ENCODE measurements at regions not wholly inside any gene's neighbourhood (a gene's known extent, or its start where the extent isn't known, plus 50 kb on each side); places are given as distances from the start of the nearest gene placed in this dataset.

DNA sequence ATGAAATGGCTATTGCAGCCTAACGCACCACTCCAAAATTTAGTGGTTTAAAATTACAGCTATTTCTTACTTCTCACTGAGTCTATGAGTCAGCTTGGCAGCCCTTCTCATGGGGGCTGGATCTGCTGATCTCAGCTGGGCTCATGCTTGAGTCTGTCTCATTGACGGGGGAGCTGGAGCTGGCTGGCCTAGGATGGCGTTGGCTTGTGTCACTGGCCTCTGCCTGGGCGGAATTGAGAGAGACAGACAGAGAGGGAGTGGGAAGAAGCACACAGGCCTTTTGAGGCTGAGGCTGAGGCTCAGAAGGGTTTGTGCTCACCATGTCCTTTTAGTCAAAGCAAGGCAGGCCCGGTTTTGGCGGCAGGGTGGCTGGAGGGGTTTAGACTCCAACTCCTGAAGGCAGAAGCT, 412.1 kb upstream of the MYT1L start:
- no peak for TF ChIP-seq CTCF (IDR thresholded peaks at IDR 0.05; ENCODE audit: low read length)
- no peak for TF ChIP-seq EZH2 (IDR thresholded peaks at IDR 0.05; ENCODE audit: borderline replicate concordance, low read length)
